NOMO-1 treated with DMSO at 0.1 percent for 48 hours (cell line): ENCODE measurements at regions not wholly inside any gene's neighbourhood (a gene's known extent, or its start where the extent isn't known, plus 50 kb on each side); places are given as distances from the start of the nearest gene placed in this dataset.

Experiments used
- DNase-seq: peaks from one replicate; lab custom pipeline; 2025; ENCODE audit not compliant: unreplicated experiment; lab: John Stamatoyannopoulos, UW

- DNase-seq = no peak
Observed at GRCh38 chr3:63193647-63194046, 84.5 kb upstream of the SYNPR start.

GRCh38 chr3:63199606-63200005 lies 78.5 kb upstream of the SYNPR start:
- no peak for DNase-seq

GRCh38 chr3:63202529-63202928 lies 75.6 kb upstream of the SYNPR start:
- no peak for DNase-seq

- DNase-seq = no peak
Observed at GRCh38 chr3:63207066-63207590, 71.0 kb upstream of the SYNPR start.

- DNase-seq = no peak
Observed at GRCh38 chr3:63228087-63228486, 50.0 kb upstream of the SYNPR start.
